Tibial nerve (tissue), 4 donors: ENCODE measurements at regions not wholly inside any gene's neighbourhood (a gene's known extent, or its start where the extent isn't known, plus 50 kb on each side); places are given as distances from the start of the nearest gene placed in this dataset.

ENCODE experiments used
- DNase-seq, 2 donors: peaks; one replicate each; pipeline ENCODE4 v3.0.0-alpha.2; 2019; ENCODE audit warnings: low spot score in 2 of 2
- H3K27ac ChIP-seq, 4 donors: fragments of 200-600 bp; sonication (generic) in 3 of 4; one replicate each; pipeline ENCODE4 v1.5.1; 2017 to 2019; ENCODE audit warnings: mild to moderate bottlenecking in 1 of 4
- H3K27me3 ChIP-seq, 2 donors: fragments of 200-600 bp; sonication (generic) in 1 of 2; one replicate each; pipeline versions ENCODE4 v1.5.1 to v1.6.0; 2017 to 2019
- H3K36me3 ChIP-seq, 3 donors: fragments of 200-600 bp; sonication (generic); one replicate each; pipeline ENCODE4 v1.5.1; 2018 to 2019
- H3K4me1 ChIP-seq, 4 donors: fragments of 200-600 bp; sonication (generic) in 3 of 4; one replicate each; pipeline ENCODE4 v1.5.1; 2017 to 2019
- H3K4me3 ChIP-seq, 4 donors: fragments of 200-600 bp; sonication (generic) in 3 of 4; one replicate each; pipeline ENCODE4 v1.5.1; 2017 to 2019; ENCODE audit warnings: mild to moderate bottlenecking in 1 of 4, moderate library complexity in 1 of 4
- H3K9me3 ChIP-seq, 4 donors: fragments of 200-600 bp; sonication (generic) in 3 of 4; one replicate each; pipeline ENCODE4 v1.5.1; 2017 to 2019
- EP300 ChIP-seq, 2 donors: sonication (generic); formaldehyde crosslinking; IDR thresholded peaks; one replicate each; pipeline ENCODE4 v1.6.1; 2017; ENCODE audit warnings: antibody characterized with exemption in 2 of 2, mild to moderate bottlenecking in 1 of 2
- POLR2A ChIP-seq, 2 donors: fragments of 450-650 bp; IDR thresholded peaks; one replicate each; pipeline ENCODE4 v1.6.1; 2017; ENCODE audit warnings: antibody characterized with exemption in 2 of 2, mild to moderate bottlenecking in 2 of 2, moderate library complexity in 2 of 2
- WGBS, 2 donors: methylation state at CpG; one replicate each; pipeline ENCODE4 v1.1.5; 2018; 5-methylcytosine and 5-hydroxymethylcytosine counted together
- TF ChIP-seq, protein P1 (sequence below), 5 experiments: fragments of 200-600 bp in 3 of 5; fragments of 450-650 bp in 2 of 5; sonication (generic) in 3 of 5; IDR thresholded peaks; one replicate each; pipeline ENCODE4 v1.5.1; 2016 to 2019; ENCODE audit warnings: antibody characterized with exemption in 5 of 5, mild to moderate bottlenecking in 3 of 5, moderate library complexity in 2 of 5

DNA sequence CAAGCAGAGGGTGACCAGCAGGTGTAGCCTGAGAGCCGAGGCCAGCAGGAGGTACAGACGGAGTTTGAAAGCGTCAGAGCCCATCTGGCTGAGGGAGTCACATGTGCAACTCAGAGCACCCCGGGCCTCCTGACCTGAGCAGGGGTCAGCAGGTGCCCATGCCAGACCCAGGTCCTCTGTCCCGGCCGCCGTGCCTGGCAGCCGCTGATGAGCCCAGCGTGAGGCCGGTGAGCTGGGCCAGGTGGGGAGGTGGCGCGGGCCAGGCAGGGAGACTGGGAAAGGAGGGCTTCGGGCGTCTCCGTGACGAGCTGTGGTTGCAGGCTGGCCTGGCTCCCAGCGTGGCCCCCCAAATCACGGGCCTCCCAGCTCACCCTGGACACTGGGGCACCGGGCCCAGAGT, 130.9 kb downstream of the CHSY1 start:
- Histone ChIP-seq H3K4me3 (no peak overlapping the region), H3K36me3 (no peaks in the 10 kb centered on the region), H3K27ac (peak overlapping the region in 3 of 4 donors; percentile 64 to 79 (median 74)), H3K9me3 (no peaks in the 10 kb centered on the region), H3K27me3 (no peaks in the 10 kb centered on the region), H3K4me1 (peaks cover 0 to 29% (median 25%) of the 10 kb centered on the region in 4 donors)
- 80 to 83% methylated on average over 13 to 18 of the region's 19 CpGs for WGBS, 2 donors
- DNase-seq: no peak
- no peak for TF ChIP-seq EP300 (IDR thresholded peaks at IDR 0.05)
- TF ChIP-seq, protein P1, sequence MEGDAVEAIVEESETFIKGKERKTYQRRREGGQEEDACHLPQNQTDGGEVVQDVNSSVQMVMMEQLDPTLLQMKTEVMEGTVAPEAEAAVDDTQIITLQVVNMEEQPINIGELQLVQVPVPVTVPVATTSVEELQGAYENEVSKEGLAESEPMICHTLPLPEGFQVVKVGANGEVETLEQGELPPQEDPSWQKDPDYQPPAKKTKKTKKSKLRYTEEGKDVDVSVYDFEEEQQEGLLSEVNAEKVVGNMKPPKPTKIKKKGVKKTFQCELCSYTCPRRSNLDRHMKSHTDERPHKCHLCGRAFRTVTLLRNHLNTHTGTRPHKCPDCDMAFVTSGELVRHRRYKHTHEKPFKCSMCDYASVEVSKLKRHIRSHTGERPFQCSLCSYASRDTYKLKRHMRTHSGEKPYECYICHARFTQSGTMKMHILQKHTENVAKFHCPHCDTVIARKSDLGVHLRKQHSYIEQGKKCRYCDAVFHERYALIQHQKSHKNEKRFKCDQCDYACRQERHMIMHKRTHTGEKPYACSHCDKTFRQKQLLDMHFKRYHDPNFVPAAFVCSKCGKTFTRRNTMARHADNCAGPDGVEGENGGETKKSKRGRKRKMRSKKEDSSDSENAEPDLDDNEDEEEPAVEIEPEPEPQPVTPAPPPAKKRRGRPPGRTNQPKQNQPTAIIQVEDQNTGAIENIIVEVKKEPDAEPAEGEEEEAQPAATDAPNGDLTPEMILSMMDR (IDR thresholded peaks at IDR 0.05): no peak
- no peak for TF ChIP-seq POLR2A (IDR thresholded peaks at IDR 0.05)

DNA sequence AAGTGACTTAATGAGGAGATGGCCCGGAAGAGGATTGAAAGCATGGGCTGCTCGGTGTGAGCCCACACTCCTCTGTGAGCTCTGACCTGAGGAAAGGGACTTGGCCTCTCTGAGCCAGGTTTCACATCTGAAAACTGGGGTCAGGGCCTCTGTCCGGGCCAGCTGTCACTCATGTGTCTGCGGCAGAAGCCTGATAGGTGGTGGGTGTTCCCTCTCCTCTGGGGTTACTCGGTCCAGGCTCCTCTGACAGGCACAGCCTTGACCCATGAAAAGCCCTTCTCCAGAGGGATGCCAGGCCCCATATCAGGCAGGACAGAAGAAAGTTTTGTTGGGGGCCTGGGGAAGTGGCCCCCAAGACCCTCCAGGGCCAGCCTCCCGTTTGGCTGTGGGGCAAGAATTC, 131.4 kb downstream of the CHSY1 start:
- H3K36me3 ChIP-seq: no peaks in the 10 kb centered on the region
- no peak overlapping the region for H3K4me3 ChIP-seq
- H3K4me1 ChIP-seq: peaks cover 0 to 34% (median 26%) of the 10 kb centered on the region in 4 donors
- no peaks in the 10 kb centered on the region for H3K27me3 ChIP-seq
- no peak for DNase-seq
- WGBS, 2 donors: 85 to 86% methylated on average over 4 to 6 of the region's 6 CpGs
- peak overlapping the region in 1 of 4 donors; percentile 79 for H3K27ac ChIP-seq
- no peaks in the 10 kb centered on the region for H3K9me3 ChIP-seq
- TF ChIP-seq POLR2A (IDR thresholded peaks at IDR 0.05) (no peak), EP300 (IDR thresholded peaks at IDR 0.05) (no peak)
- TF ChIP-seq, protein P1 (IDR thresholded peaks at IDR 0.05): no peak
